Uterus (tissue), 3 donors: ENCODE measurements at regions not wholly inside any gene's neighbourhood (a gene's known extent, or its start where the extent isn't known, plus 50 kb on each side); places are given as distances from the start of the nearest gene placed in this dataset.
A peak's percentile ranks its signal among the peaks of the same experiment; 100 is the strongest.

Experiments used
- DNase-seq, 2 donors: peaks; one replicate each; pipeline ENCODE4 v3.0.0-alpha.2; 2019 to 2020
- H3K27ac ChIP-seq, 2 donors: fragments of 200-600 bp; sonication (generic); 1 replicate in 1 of 2; 2 replicates in 1 of 2; pipeline ENCODE4 v1.5.1; 2016 to 2018
- H3K27me3 ChIP-seq, 2 donors: fragments of 200-600 bp; sonication (generic); one replicate each; pipeline ENCODE4 v1.5.1; 2018 to 2019; ENCODE audit warnings: control low read depth in 1 of 2
- H3K36me3 ChIP-seq, 2 donors: fragments of 200-600 bp; sonication (generic); one replicate each; pipeline ENCODE4 v1.5.1; 2019; ENCODE audit warnings: control low read depth in 1 of 2
- H3K4me1 ChIP-seq, 2 donors: fragments of 200-600 bp; sonication (generic); one replicate each; pipeline ENCODE4 v1.5.1; 2018 to 2019; ENCODE audit warnings: control low read depth in 1 of 2
- H3K4me3 ChIP-seq, 2 donors: fragments of 200-600 bp; sonication (generic); 1 replicate in 1 of 2; 2 replicates in 1 of 2; pipeline ENCODE4 v1.5.1; 2018 to 2019; ENCODE audit warnings: mild to moderate bottlenecking in 1 of 2
- H3K9me3 ChIP-seq, 2 donors: fragments of 200-600 bp; sonication (generic); one replicate each; pipeline ENCODE4 v1.5.1; 2019; ENCODE audit warnings: control low read depth in 1 of 2
- POLR2A ChIP-seq, 2 donors: fragments of 450-650 bp; IDR thresholded peaks; one replicate each; pipeline ENCODE4 v1.6.1; 2016; ENCODE audit warnings: antibody characterized with exemption in 2 of 2, mild to moderate bottlenecking in 1 of 2, moderate library complexity in 1 of 2
- intact Hi-C: fragments of 100-400 bp; cut with DNase I; formaldehyde crosslinking; loops from one replicate; pipeline ENCODE4 v1.15.1; 2023; ENCODE audit warnings: low total_unique reads
- TF ChIP-seq, protein P1 (sequence below), 4 experiments: fragments of 200-600 bp in 2 of 4; fragments of 450-650 bp in 2 of 4; sonication (generic) in 2 of 4; IDR thresholded peaks; one replicate each; pipeline ENCODE4 v1.5.1; 2016 to 2019; ENCODE audit warnings: antibody characterized with exemption in 4 of 4, mild to moderate bottlenecking in 2 of 4, moderate library complexity in 1 of 4
- donor health status: DM: yes; HTN: yes; CAD: no.

- TF ChIP-seq, protein P1, sequence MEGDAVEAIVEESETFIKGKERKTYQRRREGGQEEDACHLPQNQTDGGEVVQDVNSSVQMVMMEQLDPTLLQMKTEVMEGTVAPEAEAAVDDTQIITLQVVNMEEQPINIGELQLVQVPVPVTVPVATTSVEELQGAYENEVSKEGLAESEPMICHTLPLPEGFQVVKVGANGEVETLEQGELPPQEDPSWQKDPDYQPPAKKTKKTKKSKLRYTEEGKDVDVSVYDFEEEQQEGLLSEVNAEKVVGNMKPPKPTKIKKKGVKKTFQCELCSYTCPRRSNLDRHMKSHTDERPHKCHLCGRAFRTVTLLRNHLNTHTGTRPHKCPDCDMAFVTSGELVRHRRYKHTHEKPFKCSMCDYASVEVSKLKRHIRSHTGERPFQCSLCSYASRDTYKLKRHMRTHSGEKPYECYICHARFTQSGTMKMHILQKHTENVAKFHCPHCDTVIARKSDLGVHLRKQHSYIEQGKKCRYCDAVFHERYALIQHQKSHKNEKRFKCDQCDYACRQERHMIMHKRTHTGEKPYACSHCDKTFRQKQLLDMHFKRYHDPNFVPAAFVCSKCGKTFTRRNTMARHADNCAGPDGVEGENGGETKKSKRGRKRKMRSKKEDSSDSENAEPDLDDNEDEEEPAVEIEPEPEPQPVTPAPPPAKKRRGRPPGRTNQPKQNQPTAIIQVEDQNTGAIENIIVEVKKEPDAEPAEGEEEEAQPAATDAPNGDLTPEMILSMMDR (IDR thresholded peaks at IDR 0.05), result no peak
- TF ChIP-seq POLR2A (IDR thresholded peaks at IDR 0.05), result no peak
- Histone ChIP-seq H3K4me3 (no peak overlapping the region), H3K4me1 (no peaks in the 10 kb centered on the region), H3K27ac (no peak overlapping the region), H3K36me3 (no peaks in the 10 kb centered on the region), H3K27me3 (no peaks in the 10 kb centered on the region), H3K9me3 (no peaks in the 10 kb centered on the region)
- DNase-seq, result no peak
- intact Hi-C loops, result no loop called here
These were observed 137.2 kb downstream of the LRIG2 start for GRCh38 chr1:113210248-113210647.

DNA sequence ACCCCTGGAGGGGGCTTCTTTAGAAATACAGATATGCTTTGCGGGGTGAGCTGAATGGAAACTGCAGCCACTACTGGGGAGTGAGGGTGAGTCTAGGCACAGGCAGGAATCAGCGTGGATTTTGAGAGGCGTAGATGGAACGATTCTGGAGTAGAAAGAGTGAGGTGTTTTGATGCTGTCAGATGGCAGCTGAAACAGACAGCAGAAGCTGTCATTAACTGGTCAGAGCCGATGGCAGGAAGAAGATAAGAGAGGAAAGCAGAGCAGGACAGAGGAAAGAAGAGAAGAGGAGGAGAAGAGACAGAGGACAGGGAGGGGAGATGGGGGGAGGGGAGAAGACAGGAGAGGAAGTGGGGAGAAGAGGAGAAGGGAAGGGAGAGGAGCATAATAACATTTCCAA is 138.5 kb downstream of the LRIG2 start:
- Histone ChIP-seq H3K4me3 (no peak overlapping the region), H3K4me1 (no peaks in the 10 kb centered on the region), H3K27me3 (no peaks in the 10 kb centered on the region), H3K9me3 (no peaks in the 10 kb centered on the region), H3K36me3 (no peaks in the 10 kb centered on the region), H3K27ac (no peak overlapping the region)
- intact Hi-C loops, result no loop called here
- no peak for DNase-seq
- TF ChIP-seq, protein P1 (IDR thresholded peaks at IDR 0.05), result no peak
- TF ChIP-seq POLR2A (IDR thresholded peaks at IDR 0.05), result no peak

GRCh38 chr1:113215015-113215414 is 142.0 kb downstream of the LRIG2 start:
- H3K27me3 ChIP-seq, result no peaks in the 10 kb centered on the region
- no peak overlapping the region for H3K4me3 ChIP-seq
- no peak for TF ChIP-seq POLR2A (IDR thresholded peaks at IDR 0.05)
- H3K27ac ChIP-seq, result no peak overlapping the region
- H3K9me3 ChIP-seq, result no peaks in the 10 kb centered on the region
- DNase-seq, result no peak
- no peaks in the 10 kb centered on the region for H3K4me1 ChIP-seq
- intact Hi-C loops, result no loop called here
- no peaks in the 10 kb centered on the region for H3K36me3 ChIP-seq

- TF ChIP-seq, protein P1 (IDR thresholded peaks at IDR 0.05), result no peak
- TF ChIP-seq POLR2A (IDR thresholded peaks at IDR 0.05), result no peak
- no peak overlapping the region for H3K27ac ChIP-seq
- intact Hi-C loops, result no loop called here
- no peaks in the 10 kb centered on the region for H3K9me3 ChIP-seq
- H3K4me1 ChIP-seq, result no peaks in the 10 kb centered on the region
- H3K27me3 ChIP-seq, result no peaks in the 10 kb centered on the region
- no peak for DNase-seq
- no peak overlapping the region for H3K4me3 ChIP-seq
- H3K36me3 ChIP-seq, result no peaks in the 10 kb centered on the region
These were observed 143.7 kb downstream of the LRIG2 start for GRCh38 chr1:113216664-113217063.

DNA sequence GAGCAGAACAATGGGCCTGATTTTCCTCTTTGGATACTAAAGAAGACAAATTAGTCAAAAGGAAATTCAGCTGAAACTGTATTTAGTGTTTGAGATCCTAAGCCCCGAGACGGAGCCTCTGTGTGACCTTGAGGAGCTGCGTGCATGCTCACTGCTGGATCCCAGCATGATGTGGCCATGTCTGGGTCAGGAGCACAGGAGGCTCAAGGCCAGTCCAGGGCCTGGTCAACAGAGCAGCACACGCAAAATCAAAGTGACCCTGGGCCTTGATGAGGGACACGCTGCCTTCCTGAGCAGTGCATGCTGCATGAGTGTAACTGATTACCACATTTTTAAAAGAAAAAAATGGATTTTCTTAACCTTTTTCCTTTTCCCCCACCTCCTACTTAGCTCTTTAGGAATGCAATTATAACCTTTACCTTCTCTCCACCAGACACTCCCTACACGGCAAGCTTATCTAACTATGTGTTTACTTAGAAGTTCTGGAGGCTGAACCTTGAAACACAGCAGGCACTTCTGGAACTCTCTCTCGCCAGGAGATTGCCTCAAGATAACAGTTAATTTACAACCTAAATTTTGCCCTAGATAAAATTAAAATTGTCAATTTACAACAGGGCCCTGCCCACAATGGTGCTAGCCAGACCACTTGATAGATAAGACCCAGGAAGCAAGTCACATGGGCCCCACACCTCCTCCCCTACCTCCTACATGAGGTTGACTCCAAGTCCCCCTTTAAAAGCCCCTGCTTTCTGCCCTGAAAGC is 144.6 kb downstream of the LRIG2 start:
- intact Hi-C loops, result no loop called here
- Histone ChIP-seq H3K9me3 (no peaks in the 10 kb centered on the region), H3K36me3 (no peaks in the 10 kb centered on the region), H3K27me3 (no peaks in the 10 kb centered on the region), H3K4me1 (no peaks in the 10 kb centered on the region), H3K4me3 (no peak overlapping the region), H3K27ac (peak overlapping the region in 1 of 2 donors; percentile 35)
- no peak for DNase-seq
- no peak for TF ChIP-seq POLR2A (IDR thresholded peaks at IDR 0.05)
- TF ChIP-seq, protein P1 (IDR thresholded peaks at IDR 0.05), result no peak
